ENCODE measurements at regions not wholly inside any gene's neighbourhood (a gene's known extent, or its start where the extent isn't known, plus 50 kb on each side); places are given as distances from the start of the nearest gene placed in this dataset.

DNA sequence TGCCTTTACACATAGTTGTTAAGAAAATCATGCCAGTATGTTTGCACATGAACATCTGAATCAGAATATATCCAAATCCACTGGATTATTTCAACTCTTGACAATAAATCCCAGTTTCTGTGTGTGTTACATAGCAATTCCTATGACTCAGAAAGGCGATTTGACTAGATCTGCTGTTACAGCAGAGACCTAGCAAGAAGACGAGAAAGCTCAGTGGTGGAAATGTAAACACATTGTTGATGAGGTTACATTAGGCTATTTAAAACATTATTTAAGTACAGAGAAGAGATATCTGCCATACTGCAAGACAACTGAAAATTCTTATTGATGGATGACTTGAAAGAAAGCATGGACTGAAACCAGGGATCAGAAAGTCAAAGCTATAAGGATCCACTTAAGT, 73.0 kb upstream of the SMIM21 start:
- no peak for DNase-seq (ENCODE audit: low read depth, low spot score)

DNA sequence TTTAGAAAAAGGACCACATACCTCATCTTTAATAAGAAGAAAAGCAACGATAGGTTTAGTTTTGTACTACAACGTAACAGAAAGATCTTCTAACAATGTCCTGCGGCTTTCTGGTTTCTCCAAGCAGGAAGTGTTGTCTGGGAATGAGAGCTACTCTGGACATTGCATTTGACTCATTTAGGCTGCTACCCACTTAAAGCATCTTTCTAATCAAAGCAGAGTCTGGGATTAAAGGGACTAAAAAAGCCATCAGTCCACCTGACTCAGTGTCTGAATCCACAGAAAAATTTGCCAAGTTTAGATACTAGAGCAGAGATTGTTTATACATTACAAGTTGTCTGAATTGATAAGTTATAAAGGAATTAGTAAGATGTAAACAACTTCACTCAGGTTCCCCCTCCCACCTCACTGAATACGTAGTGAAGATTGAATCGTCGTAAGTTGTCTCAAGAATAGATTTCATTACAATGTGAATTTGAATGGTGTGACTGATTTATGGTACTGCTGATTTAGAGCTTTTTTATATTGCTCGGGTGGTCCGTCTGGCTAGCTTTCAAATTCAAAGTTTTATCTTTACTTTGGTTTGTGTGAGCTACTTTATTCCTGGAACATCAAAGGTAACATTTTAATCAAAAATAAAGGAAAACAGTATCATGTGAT, 70.2 kb upstream of the SMIM21 start:
- DNase-seq (ENCODE audit: low read depth, low spot score) = no peak

DNA sequence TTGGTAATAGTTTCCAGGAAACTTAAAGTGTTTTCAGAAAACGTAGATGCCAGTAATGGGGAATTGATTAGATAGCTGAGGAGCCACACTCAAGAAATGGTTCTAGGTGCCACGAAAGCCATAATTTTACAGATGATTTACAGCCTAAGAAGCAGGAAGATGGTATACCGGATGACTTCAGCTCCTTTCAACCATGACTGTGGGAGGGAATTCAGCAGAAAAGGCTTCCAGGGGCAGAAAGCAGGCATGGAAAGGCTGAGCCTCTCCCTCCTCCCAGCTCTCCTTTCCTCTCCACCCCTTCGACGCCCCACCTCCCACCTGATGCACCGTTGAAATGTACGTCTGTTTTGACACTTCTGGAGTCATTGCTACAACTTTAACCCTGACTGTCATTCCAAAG, 68.6 kb upstream of the SMIM21 start:
- no peak for DNase-seq (ENCODE audit: low read depth, low spot score)

DNA sequence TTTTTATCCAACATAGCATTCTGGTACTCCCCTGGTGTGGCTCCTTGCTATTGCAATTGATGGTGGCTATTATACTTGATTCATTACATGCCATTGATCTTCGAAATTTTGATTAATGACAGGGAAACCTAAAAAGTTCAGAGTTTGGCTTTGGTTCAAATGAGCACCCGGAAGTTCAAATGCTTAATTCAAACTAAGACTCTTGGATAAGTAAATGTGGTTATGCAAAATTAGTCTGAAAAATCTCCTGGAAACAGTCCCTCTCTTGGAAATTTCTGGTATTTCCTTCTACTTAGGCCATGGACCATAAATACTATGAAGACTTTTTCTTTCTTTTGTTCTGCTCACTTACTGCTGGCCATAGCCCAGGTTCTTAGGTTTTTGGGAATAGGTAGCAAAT, 65.3 kb upstream of the SMIM21 start:
- no peak for DNase-seq (ENCODE audit: low read depth, low spot score)

DNA sequence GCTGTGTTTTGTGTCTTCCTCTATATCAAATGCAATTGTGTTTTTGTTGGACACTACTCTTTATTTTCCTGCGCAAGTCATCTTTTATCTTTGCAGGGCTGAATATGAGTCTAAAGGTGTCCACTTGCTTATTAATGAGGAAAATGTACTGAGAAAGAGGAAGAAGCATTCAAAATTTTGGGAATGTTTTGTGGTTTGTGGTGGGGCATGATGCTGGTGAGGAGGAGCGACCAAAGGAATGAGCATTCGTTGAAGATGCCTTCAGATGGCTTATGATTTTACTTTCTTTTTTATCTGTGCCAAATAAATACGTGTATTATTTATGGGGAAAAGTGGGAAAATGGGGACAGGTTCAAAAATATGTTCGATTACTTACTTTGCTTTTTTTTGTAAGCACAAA, 63.9 kb upstream of the SMIM21 start:
- no peak for DNase-seq (ENCODE audit: low read depth, low spot score)

DNA sequence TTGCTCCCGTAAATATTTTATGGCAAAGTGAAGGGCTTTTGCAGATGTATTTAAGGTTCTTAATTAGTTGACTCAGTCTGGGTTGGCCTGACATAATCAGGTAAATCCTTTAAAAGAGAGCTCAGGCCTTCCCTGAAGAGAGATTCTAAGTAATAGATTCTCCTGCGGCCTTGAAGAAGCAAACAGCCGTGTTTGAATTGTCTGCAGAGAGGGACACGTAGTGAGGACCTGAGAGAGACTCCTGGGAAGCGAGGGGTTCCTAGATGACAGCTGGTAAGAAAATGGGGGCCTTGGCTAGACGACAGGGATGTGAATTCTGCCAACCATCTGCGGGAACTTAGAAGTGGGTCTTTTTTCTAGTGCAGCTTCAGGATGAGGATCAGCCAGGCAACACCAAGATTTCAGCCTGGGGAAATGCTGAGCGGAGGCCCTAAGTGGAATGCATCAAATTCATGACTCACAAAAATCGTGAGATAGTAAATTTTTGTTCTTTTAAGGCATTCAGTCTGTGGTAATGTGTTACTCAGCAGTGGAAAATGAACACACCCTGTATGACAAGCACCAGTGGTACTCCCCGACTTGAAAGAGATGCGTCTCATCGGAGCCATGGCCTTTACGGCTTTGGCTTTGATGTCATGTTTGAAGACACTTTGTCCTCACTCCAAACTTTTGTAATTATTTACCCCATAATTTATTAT, 62.1 kb upstream of the SMIM21 start:
- DNase-seq (ENCODE audit: low read depth, low spot score) = peak; percentile 10

DNA sequence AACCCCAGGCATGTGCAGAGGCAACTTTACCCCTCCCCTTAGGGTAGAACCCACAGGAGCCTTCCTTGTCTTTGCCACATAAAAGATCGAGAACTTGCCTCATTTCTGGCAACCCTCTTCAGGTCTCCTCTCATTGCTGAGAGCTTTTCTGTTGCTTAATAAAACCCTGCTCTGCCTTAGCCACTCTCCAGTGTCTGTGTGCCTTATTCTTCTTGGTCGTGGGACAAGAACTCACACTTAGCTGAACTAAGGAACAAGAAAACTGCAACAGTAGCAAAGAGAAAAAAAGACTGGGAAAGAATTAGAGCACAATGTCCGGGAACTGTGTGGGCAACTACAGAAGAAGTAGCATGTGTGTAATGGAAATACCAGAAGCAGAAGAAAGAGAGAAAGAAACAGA, 56.2 kb upstream of the SMIM21 start:
- no peak for DNase-seq (ENCODE audit: low read depth, low spot score)

DNA sequence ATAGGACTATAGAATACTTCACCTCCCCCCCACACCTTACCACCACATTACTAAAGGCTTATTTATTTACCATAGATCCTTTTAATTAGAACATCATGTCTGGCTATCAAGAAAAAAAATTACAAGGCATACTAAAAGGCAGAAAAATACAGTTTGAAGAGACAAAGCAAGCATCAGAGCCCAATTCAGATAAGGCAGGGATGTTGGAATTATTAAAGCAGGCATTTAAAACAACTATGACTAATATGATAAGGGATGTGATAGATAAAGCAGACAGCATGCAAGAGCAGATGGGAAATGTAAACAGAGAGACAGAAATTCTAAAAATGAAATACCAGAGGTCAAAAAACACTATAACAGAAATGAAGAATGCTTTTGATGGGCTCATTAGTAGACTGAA, 55.4 kb upstream of the SMIM21 start:
- no peak for DNase-seq (ENCODE audit: low read depth, low spot score)

DNA sequence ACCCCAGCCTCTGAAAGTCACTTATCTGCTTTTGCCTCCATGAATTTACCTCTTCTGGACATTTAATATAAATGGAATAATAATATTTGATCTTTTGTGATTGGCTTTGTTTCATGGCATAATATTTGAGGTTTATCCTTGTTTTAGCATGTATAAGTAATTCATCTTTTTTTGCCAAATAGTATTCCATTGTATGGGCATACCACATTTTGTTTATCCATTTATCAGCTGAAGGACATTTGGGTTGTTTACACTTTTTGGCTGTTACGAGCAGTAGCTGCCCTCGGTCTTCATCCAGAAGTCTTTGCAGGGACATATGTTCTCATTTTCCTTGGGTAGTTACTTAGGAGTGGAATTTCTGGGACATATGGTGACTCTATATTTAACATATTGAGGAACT, 53.0 kb upstream of the SMIM21 start:
- DNase-seq (ENCODE audit: low read depth, low spot score) = no peak

DNA sequence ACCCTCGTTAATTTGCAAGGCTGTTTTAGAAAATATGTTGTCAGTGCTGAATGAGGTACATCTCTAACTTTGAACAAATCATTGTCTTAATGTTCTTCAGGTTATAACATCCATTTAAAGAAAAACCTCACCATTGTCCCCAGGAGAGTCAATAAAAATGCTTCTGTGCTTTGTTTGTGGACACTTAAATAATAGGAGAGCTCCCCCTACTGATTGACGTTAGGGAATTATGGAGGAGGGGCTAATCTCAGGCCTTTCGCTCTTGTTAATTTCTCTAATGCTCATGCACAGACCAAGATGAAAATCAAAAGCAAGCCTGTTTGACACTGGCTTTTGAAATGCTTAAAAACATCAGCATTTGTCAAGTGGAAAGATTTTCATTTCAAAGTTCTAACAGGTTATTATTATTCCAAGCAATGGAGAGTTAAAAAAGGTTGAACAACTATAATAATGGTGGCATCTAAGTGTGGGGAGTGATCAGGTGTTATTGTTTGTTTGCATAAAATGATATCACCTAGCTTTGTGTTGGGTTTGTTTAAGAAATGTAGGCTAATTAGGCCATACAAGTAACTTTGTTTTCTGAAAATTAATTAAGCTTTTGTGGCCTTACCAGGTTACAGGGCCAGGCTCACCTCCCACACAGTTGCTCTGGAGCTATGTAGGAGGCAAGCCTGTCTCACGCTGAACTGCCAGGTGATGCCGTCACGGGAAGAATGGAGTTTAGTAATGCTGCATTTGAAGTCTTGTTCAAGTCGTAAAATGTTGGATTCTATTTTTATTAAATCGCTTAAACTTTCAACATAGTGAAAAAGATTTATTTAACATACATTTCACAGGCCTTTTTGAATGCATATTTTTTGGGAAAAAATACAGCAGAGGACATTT, 51.7 kb upstream of the SMIM21 start:
- DNase-seq (ENCODE audit: low read depth, low spot score) = no peak

DNA sequence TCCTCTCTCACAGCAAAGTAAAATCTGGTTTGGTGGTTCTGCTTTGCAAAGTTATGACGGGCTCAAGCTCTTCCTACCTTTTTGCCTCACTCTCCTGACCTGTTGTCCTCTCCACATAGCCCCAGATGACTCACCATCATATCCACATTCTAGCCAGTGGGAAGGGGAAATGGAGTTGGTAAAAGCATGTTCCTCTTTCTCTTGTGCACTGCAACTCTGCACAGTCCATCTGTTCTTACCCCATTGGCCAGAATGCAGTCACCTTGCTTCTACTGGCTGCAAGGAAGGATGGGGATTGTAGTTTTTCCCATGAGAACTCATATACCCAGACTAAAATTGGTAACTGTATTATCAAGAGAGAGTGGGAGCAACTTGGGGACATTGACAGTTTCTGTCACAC, 50.4 kb upstream of the SMIM21 start:
- DNase-seq (ENCODE audit: low read depth, low spot score) = no peak

All from smooth muscle cell of the brain vasculature (primary cell).